GM12878 (cell line): ENCODE measurements at regions not wholly inside any gene's neighbourhood (a gene's known extent, or its start where the extent isn't known, plus 50 kb on each side); places are given as distances from the start of the nearest gene placed in this dataset.

Experiments
- EZH2 ChIP-seq: IDR thresholded peaks from 2 replicates; pipeline ENCODE4 v1.6.1; 2012; ENCODE audit warnings: low read depth, mild to moderate bottlenecking, control low read depth, inconsistent platforms, low read length, borderline replicate concordance; ENCODE audit not compliant: control insufficient read depth
- GATAD2B ChIP-seq: fragments of 450-650 bp; conservative IDR thresholded peaks from 2 replicates; pipeline ENCODE4 v1.6.1; 2017; ENCODE audit warnings: low read depth, mild to moderate bottlenecking, moderate library complexity
- POLR2A ChIP-seq: IDR thresholded peaks from 2 replicates; pipeline ENCODE4 v1.6.1; 2011; ENCODE audit warnings: low read depth, mild to moderate bottlenecking, low read length
- POLR2AphosphoS5 ChIP-seq: IDR thresholded peaks from 2 replicates; pipeline ENCODE4 v1.6.1; 2011; ENCODE audit warnings: mild to moderate bottlenecking, low read length, inconsistent platforms
- SMAD1 ChIP-seq: fragments of 450-650 bp; IDR thresholded peaks from 2 replicates; pipeline ENCODE4 v1.6.1; 2018; ENCODE audit warnings: mild to moderate bottlenecking, low read depth; ENCODE audit not compliant: partially characterized antibody
- TF ChIP-seq, protein P1 (sequence below): IDR thresholded peaks from 2 replicates; pipeline ENCODE4 v1.6.1; 2012; ENCODE audit warnings: low read depth, low read length, improper control_type of control experiment
- TF ChIP-seq, protein P2 (sequence below): IDR thresholded peaks from 2 replicates; pipeline ENCODE4 v1.6.1; 2012; ENCODE audit warnings: mild to moderate bottlenecking, low read depth, low read length
- TF ChIP-seq, protein P3 (sequence below), 3 experiments: IDR thresholded peaks in 2 of 3; conservative IDR thresholded peaks in 1 of 3; 2 replicates each; pipeline ENCODE4 v1.5.1; 2011; ENCODE audit warnings: low read depth in 3 of 3, low read length in 3 of 3, mild to moderate bottlenecking in 3 of 3, control low read depth in 2 of 3, moderate library complexity in 2 of 3, inconsistent platforms in 1 of 3, mixed read lengths in 1 of 3; ENCODE audit not compliant: control insufficient read depth in 2 of 3, insufficient read depth in 1 of 3; ENCODE audit errors: extremely low read depth in 1 of 3

DNA sequence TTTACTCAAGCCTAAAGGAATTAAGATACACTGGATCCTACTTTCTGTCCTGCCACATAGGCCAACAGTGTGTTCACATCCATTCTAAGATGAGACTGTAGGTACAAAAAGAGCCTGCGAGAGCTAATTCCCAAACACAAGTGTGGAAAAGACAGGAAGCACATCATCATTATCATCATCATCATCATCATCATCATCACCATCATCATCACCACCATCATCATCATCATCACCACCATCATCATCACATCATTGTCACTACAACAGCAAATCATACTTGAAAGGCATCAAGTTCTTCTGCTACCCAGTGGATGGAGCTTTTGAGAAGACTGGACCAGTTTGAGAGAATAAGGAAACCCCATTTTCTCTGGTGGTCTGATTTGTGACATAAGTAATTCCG lies 268.1 kb downstream of the HS3ST3A1 start:
- TF ChIP-seq EZH2 (no peak), GATAD2B (no peak), POLR2AphosphoS5 (no peak), POLR2A (no peak), SMAD1 (no peak)
- TF ChIP-seq, protein P1, sequence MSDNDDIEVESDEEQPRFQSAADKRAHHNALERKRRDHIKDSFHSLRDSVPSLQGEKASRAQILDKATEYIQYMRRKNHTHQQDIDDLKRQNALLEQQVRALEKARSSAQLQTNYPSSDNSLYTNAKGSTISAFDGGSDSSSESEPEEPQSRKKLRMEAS: no peak
- TF ChIP-seq, protein P2, sequence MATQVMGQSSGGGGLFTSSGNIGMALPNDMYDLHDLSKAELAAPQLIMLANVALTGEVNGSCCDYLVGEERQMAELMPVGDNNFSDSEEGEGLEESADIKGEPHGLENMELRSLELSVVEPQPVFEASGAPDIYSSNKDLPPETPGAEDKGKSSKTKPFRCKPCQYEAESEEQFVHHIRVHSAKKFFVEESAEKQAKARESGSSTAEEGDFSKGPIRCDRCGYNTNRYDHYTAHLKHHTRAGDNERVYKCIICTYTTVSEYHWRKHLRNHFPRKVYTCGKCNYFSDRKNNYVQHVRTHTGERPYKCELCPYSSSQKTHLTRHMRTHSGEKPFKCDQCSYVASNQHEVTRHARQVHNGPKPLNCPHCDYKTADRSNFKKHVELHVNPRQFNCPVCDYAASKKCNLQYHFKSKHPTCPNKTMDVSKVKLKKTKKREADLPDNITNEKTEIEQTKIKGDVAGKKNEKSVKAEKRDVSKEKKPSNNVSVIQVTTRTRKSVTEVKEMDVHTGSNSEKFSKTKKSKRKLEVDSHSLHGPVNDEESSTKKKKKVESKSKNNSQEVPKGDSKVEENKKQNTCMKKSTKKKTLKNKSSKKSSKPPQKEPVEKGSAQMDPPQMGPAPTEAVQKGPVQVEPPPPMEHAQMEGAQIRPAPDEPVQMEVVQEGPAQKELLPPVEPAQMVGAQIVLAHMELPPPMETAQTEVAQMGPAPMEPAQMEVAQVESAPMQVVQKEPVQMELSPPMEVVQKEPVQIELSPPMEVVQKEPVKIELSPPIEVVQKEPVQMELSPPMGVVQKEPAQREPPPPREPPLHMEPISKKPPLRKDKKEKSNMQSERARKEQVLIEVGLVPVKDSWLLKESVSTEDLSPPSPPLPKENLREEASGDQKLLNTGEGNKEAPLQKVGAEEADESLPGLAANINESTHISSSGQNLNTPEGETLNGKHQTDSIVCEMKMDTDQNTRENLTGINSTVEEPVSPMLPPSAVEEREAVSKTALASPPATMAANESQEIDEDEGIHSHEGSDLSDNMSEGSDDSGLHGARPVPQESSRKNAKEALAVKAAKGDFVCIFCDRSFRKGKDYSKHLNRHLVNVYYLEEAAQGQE: no peak
- TF ChIP-seq, protein P3, sequence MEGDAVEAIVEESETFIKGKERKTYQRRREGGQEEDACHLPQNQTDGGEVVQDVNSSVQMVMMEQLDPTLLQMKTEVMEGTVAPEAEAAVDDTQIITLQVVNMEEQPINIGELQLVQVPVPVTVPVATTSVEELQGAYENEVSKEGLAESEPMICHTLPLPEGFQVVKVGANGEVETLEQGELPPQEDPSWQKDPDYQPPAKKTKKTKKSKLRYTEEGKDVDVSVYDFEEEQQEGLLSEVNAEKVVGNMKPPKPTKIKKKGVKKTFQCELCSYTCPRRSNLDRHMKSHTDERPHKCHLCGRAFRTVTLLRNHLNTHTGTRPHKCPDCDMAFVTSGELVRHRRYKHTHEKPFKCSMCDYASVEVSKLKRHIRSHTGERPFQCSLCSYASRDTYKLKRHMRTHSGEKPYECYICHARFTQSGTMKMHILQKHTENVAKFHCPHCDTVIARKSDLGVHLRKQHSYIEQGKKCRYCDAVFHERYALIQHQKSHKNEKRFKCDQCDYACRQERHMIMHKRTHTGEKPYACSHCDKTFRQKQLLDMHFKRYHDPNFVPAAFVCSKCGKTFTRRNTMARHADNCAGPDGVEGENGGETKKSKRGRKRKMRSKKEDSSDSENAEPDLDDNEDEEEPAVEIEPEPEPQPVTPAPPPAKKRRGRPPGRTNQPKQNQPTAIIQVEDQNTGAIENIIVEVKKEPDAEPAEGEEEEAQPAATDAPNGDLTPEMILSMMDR (IDR thresholded peaks at IDR 0.05 in 2 of 3, conservative IDR thresholded peaks at IDR 0.05 in 1 of 3; ENCODE audit: control insufficient read depth in 2 of 3, extremely low read depth in 1 of 3, insufficient read depth in 1 of 3, low read depth in 3 of 3, low read length in 3 of 3): no peak
